ENCODE measurements at regions not wholly inside any gene's neighbourhood (a gene's known extent, or its start where the extent isn't known, plus 50 kb on each side); places are given as distances from the start of the nearest gene placed in this dataset.
"Not testable (repeated sequence)": the region's sequence is repeated elsewhere in the genome, so short reads cannot be mapped to it uniquely, and the experiment has no call there.

DNA sequence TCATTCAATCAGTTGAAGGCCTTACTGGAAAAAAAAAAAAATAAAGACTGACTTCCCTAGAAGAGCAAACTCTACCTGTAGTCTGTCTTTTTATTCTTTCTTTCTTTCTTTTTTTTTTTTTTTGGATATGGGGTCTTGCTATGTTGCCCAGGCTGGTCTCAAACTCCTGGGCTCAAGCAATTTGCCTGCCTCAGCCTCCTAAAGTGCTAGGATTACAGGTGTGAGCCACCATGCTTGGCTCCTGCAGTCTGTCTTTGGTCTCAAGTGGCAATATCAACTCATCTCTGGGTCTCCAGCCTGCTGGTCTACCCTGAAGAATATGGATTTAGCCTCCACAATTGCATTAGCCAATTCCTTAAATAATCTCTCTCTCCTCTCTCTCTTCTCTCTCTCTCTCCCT, 167.7 kb upstream of the P2RY1 start:
- DNase-seq (ENCODE audit: low read depth in 2 of 2) = no peak

DNA sequence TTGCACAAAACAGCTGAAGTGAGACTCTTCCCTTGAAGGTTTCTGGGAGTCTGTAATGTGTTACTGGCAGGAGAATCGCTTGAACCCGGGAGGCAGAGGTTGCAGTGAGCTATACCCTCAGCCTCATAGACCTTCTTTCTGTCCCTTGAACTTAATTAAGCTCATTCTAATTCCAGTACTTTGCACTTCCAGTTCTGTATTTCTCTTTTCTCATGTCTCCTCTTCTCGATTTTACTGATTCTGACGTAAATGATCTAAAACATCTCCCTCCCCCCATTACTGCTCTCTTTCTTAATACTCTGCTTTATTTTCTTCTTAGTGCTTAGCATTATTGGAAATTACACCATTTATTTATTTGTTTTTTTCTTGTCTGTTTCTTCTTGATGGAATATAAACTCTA, 165.4 kb upstream of the P2RY1 start:
- no peak for DNase-seq (ENCODE audit: low read depth in 2 of 2)

DNA sequence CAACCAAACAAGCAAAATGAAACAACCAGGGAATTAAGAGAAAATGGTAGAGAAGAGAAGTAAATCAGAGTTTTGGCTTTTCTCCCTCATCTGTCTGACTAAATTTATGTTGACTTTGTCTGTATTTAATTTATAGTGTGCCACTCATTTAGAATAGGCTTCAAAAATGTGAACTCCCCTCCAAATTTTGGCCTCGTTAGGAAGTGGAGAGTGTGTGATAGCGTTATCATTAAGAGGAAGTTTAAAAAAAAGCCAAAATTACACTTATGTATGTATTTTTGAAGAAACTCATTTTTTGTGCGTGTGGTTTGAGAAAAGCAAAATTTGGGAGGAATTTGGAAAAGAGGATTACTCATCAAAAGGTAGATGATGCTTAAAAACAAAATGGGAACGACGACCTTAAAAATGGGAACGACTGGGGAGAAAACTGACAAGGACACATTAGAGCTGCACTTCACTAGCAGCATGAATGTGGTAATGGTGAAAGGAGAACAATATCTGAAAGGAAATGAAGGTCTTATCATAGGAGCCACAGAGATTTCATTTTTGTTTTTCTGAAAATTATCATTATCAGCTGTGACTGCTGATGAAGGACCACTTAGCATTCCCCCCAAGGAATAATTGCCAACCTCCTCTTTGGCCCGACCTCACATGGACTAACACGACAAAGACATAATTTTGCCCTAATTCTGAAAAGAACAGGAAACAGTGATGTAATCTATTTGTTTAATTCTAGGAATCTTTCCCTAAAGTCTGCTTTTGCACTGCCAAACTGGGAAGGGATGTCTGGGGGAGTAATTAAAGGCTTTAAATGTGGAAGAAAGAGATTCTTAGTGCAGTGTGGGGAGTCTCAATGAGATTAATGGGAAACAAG, 163.2 kb upstream of the P2RY1 start:
- DNase-seq (ENCODE audit: low read depth in 2 of 2) = no peak

DNA sequence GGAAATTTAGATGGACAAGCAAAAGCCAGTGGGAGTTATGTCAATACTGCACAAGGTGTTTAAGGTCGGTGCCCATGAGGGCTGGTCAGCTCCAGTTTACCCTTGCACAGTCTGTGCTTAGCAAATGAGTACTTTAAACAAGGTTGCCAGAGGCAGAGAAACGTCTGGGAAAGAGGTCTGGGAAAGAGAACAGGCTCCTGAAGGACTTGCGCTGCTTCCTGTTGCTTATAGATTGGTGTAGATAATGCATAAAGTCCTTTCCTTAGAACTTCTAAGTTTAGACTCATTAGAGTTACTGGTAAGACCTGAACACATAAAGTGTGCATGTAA, 162.6 kb upstream of the P2RY1 start:
- DNase-seq (ENCODE audit: low read depth in 2 of 2) = no peak

DNA sequence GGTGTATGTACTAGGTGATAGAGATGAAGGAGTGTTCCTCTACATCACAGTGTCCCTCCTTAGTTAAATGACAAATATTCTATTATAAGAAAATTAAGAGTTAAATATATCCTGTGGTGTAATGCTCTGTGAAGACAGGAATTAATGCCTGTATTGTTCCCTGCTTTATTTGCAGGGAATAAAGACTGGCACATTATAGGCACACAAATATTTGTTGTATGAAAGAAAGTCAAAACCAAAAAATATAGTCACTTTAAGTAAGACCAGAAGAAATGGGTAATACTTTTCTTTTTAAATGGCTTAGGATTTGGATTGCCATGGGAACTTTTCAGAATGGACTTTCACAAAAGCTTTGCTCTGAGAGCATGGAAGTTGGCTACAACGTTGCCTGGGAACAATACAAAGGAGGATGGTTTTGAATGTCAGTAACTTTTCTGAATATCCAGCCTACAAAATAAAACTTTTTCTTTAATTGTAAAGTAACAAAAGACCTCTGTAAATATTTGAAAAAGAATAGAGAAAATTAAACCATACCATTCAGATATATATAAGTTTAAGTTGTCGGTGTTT, 158.0 kb upstream of the P2RY1 start:
- DNase-seq (ENCODE audit: low read depth in 2 of 2) = no peak

DNA sequence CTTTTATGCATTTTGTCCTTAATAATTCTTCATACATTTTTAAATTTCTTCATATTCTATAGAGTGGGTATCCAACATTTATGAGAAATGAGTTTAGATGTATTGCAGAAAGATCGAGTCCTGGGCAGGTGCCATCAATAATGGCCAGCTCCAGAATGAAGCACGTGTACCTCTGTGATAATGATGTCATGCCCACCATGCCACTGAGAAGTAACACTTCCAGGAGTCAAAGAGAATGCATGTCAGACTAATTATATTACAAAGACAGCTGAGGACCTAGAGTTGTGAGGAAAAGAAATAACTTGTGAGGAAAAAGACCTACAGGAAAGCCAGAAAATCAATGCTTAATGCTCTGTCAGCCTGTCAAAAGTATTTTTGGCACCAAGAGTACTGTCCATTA, 157.4 kb upstream of the P2RY1 start:
- no peak for DNase-seq (ENCODE audit: low read depth in 2 of 2)

DNA sequence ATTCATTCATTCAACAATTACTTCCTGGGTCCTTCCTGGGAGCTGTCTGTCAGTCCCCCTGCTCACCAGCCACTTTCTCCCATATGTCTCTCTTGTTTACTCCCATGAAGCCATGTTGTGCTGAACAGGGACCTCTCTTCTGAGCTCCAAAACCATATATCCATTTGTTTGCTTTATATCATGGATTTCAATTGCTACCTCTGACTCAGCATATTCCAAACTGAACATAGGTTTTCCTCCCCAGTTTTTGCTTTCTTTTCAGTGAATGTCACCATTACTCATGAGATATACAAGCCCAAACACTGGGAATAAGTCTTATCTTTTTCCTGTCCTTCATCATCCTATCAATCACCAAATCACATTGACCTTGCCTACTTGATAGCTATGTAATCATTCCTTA, 152.5 kb upstream of the P2RY1 start:
- DNase-seq (ENCODE audit: low read depth in 2 of 2) = no peak

DNA sequence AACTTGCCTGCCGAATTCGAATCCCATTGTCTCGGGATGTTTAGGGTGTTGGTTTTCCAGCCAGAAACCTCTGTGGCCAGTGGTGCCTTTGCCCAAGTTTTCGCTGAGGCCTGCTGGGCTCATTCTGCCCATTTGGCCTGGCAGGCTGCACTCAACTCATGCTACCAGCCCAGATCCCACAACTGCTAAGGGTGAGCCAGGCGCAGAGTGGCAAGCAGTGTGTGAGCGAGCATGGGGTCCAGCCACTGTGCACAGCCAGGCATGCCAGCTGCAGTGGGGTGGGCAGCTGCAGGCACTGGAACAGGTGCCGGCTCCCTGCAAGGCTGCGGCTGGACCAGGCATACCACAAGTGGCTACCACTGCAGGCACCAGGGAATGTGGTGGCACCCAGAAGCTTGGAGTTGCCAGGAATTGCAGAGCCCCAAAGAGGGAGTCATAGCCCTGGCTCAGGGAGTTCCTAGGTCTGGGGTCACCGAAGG, 151.4 kb upstream of the P2RY1 start:
- DNase-seq (ENCODE audit: low read depth in 2 of 2) = no peak

DNA sequence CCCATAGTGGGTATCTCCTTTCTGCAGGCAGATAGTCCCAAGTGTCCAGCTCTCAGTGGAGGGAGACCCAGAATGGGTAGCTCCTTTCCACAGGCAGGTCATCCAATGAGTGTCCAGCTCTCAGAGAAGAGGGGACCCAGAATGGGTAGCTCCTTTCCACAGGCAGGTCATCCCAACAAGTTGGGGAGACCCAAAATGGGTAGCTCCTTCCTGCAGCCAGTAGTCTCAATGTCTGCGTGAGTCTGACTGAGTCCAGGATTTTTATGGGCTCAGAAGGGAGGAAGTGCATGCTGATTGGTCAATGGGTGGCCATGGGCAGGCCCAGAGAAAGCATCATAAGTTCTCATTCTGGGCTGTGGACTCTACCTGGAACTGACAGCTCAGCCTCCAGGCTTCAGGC, 150.7 kb upstream of the P2RY1 start:
- DNase-seq (ENCODE audit: low read depth in 2 of 2) = no peak

DNA sequence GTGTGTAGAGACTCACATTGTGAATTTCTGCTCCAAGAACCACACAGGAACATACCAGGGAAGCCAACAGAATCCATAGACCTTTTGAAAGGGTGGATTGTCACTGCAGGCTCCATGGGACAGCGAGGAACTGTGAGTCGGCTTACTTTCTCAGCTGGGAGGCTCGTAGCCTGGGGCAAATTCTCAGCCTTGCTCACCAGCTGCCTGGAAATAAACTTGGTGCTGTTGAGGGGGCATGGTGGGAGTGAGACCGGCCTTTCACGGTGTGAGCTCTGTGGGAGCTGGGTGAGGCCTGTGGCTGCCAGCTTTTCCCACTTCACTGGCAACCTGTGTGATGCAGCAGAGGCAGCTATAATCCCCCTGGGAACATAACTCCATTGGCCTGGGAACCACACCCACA, 146.6 kb upstream of the P2RY1 start:
- no peak for DNase-seq (ENCODE audit: low read depth in 2 of 2)

DNA sequence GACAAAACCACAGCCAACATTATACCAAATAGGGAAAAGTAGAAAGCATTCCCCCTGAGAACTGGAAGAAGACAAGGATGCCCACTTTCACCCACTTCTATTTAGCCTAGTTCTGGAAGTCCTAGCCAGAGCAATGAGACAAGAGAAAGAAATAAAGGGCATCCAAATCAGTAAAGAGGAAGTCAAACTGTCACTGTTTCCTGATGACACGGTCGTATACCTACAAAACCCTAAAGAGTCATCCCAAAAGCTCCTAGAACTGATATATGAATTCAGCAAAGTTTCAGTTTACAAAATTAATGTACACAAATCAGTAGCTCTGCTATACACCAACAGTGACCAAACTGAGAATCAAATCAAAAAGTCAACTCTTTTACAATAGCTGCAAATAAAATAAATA, 142.6 kb upstream of the P2RY1 start:
- not testable (repeated sequence) for DNase-seq (ENCODE audit: low read depth in 2 of 2)

DNA sequence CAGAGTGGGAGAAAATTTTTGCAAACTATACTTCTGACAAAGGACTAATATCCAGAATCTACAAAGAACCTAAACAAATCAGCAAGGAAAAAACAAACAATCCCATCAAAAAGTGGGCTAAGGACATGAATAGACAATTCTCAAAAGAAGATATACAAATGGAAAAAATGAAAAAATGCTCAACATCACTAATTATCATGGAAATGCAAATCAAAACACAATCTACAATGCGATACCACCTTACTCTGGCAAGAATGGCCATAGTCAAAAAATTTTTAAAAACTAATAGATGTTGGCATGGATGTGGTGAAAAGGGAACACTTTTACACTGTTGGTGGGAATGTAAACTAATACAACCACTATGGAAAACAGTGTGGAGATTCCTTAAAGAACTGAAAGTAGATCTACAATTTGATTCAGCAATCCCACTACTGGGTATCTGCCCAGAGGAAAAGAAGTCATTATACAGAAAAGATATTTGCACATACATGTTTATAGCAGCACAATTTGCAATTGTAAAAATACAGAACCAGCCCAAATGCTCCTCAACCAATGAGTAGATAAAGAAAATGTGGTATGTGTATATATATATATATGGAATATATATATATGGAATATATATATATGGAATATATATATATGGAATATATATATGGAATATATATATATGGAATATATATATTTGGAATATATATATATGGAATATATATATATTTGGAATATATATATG, 141.2 kb upstream of the P2RY1 start:
- not testable (repeated sequence) for DNase-seq (ENCODE audit: low read depth in 2 of 2)

DNA sequence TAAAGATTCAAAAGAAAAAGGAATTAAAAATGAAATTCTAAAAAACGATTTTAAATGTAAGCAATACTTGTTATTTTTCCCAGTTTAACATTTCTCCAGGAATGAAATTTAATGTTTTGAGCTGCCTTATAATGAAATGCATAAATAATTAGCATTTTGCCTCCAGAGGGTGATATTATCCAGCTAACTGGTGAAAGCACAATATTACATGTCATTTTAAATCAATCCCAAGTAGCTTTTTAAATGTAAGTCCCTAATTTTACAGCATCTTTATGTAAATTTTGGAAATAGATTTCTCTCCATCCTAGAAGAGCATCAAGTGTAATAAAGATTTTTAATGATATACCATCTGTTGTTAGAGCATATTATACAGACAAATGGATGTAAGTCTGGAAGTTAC, 139.1 kb upstream of the P2RY1 start:
- DNase-seq (ENCODE audit: low read depth in 2 of 2) = no peak

DNA sequence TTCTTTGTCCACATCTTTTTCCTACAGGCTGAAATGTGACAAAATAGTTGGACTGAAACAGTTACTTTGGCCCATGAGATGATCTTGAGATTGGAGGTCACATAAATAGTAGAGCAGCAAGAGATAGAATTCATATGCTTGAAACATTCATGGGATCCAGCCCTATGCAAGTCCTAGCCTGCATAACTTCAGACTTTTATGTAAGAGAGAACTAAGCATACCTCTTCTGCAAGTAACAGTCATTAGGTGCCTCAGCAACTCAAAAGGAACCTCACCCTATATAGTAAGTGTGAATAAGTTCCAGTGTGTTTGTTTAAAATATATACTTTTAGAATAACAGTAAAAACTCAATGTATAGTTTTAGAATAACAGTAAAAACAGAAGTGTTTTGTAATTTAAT, 138.0 kb upstream of the P2RY1 start:
- no peak for DNase-seq (ENCODE audit: low read depth in 2 of 2)

DNA sequence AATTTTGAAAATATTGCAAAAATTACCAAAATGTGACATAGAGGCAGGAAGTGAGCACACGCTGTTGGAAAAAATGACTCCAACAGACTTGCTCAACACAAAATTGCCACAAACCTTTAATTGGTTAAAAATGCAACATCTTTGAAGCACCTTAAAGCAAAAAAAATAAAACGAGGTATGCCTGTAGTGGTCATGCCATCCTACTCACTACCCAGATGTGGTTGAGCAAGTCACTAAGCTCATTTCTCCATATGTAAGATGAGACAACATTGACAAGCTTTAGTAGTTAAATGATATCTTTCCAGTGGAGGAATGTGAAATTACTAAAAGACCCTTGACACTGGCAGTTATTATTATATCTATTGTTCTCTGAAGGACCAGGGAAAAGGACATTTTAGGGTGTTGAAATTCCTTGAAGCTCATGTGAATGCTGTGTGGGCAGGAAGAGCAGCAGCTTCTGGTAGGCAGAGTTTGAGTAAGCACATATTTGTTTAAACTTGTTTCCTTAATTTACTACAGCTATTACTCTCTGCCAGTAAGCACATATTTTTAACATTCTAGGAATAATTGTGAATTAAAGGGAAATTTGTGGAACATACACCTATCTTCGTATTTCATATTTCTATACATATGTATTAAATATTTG, 131.6 kb upstream of the P2RY1 start:
- DNase-seq (ENCODE audit: low read depth in 2 of 2) = no peak

DNA sequence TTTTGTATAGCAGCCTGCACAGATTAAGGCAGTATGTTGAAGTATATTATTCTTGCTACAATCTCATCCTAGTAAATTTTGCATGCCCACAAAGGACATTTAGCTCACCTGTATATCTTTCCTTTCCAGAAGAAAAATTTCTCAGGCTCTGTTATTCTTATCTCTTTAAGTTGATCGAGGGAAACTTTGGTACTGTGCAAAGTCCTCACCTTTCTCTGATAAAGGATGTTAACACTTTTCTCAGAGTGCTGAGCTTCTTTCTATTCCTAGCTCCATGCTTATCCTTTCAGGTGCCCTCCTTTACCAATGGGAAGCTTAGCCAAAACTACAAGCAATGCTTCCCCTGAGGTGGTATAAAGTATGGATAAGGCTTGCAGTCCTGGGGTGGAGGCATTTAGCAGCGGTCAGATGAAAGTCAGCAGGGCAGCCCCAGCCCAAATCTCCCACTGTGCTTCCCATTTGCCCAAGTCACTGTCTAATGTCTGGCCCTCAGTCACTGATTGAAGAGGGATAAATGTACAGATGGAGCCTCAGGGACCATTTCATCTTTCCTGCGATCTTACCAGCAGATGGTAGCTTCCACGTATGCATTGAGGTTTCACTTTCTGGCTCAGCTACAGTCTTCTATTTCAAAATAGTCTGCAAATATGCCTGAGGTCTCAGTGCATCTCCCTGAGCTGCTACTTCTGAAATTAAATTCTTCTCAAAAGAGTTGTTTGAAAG, 127.8 kb upstream of the P2RY1 start:
- DNase-seq (ENCODE audit: low read depth in 2 of 2) = no peak

DNA sequence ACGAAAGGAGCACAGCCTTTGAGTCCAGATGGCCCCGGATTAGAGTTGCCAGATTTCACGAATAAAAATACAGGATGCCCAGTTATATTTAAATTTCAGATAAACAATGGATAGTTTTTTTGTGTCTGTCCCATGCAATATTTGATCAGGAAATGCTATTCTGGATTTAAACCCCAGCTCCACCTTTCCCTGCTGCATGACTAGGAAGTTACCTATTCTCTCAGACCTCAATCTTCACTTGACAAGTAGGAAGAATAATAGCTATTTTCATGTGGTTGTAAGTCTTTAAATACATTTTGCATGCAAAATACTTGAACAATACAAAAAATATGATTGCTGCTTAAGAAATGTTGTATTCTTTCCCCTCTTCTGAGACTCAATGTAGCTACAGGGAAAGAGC, 125.3 kb upstream of the P2RY1 start:
- no peak for DNase-seq (ENCODE audit: low read depth in 2 of 2)

DNA sequence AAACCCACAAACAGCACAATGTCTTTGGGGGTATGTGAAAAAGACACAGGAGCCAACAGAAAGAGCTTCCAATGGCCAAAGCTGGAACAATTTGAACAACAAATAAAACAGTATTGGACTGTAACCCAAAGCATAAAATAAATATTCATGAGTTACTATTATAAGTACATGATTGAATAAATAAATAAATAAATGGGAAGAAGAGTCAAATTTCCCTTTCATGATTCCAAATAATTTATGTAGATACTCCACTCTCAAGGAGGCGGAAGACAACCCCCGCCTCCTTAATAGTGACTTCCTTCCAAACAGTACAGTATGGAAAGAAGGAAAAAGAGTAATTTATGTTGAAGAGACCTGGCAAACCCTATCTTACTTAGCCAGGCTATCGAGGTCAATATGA, 124.4 kb upstream of the P2RY1 start:
- no peak for DNase-seq (ENCODE audit: low read depth in 2 of 2)

DNA sequence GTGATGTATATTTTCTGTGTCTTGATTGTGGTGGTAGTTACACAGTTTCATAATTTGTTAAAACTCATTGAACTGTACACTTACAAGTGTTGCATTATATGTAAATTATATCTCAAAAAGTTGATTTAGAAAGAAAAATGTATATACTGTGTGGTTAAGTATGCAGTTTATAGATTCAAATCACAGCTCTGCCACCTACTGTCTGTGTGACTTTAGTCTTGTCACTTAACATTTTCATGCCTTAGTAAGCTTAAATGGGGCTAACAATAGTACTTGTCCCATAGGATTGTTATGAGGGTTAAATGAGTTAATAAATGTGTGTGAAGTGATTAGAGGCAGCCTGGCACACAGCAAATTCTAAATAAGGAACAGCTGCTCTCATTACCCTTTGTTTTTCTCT, 120.9 kb upstream of the P2RY1 start:
- DNase-seq (ENCODE audit: low read depth in 2 of 2) = no peak

DNA sequence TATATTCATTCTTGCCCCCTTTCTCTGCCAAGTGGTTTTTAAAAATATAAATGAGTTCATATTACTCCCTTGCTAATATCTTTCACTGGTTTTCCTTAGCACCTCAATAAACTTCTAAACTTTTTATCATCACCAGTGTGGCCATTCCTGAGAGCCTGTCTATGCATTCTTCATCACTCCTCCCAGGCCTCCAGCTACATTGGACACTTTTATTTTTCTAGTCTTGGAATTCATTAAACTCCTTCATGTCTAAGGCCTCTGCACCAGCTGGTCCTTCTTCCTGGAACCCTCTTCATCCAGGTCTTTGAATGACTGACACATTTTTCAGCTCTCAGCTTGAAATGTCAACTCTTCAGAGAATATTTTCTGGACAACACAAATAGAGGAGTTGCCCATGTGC, 120.4 kb upstream of the P2RY1 start:
- no peak for DNase-seq (ENCODE audit: low read depth in 2 of 2)

DNA sequence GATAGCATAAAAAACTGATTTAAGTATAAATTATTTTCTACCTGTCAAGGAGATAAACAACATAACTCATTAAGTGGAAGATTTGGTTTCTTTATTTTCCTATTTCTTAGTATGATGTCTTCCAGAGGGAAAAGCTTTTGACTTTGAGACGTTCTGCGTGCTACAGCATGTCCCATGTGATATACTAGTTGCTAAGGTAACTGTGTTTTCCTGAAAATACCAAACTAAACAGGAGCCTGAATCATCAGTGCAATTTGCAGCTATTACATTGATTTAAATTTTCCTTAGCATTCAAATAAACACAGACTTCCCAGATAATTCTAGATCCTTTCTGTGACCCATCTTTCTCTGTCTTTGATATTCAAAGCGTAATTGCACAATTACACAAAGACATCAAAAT, 117.7 kb upstream of the P2RY1 start:
- DNase-seq (ENCODE audit: low read depth in 2 of 2) = no peak

DNA sequence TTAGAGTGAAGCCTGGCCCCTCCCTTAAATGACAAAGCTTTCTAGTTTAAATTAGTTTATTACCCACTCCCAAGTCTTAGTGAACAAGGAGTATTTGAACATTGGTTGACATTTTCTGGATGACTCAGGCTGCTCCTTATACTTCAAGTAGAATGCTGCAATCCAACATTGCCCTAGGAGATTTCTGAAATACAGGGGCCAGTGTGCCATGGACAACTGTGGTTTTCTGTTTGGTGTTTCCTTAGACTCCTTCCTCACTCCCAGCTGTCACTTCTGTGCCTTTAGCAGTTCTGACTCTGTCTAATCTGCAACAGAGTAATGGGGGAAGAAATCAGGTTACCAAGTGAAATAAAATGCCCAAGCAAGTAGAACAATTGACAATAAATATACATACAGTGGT, 116.1 kb upstream of the P2RY1 start:
- DNase-seq (ENCODE audit: low read depth in 2 of 2) = no peak

All from stimulated activated CD8-positive, alpha-beta memory T cell treated with anti-CD3 and anti-CD28 coated beads, Interleukin-15, amount 100 ng/mL, for 48 hours (primary cell).